ENCODE measurements at regions not wholly inside any gene's neighbourhood (a gene's known extent, or its start where the extent isn't known, plus 50 kb on each side); places are given as distances from the start of the nearest gene placed in this dataset.

- no peak for TF ChIP-seq POLR2A (IDR thresholded peaks at IDR 0.05)
- TF ChIP-seq EP300 (IDR thresholded peaks at IDR 0.05), result no peak
- no peak for TF ChIP-seq CTCF (IDR thresholded peaks at IDR 0.05)
- TF ChIP-seq POLR2AphosphoS5 (IDR thresholded peaks at IDR 0.05), result no peak
- H3K36me3 ChIP-seq, result no peaks in the 10 kb centered on the region
- no peak overlapping the region for H3K27ac ChIP-seq
- WGBS, 2 donors (ENCODE audit: low coverage in 1 of 2), result 43 to 64% methylated on average over 1 to 3 of the region's 3 CpGs
- no peaks in the 10 kb centered on the region for H3K27me3 ChIP-seq
- H3K4me1 ChIP-seq, result peaks cover 0 to 18% (median 3%) of the 10 kb centered on the region in 3 donors
- ATAC-seq, result no peak
- no peak overlapping the region for H3K4me3 ChIP-seq
- no peaks in the 10 kb centered on the region for H3K9me3 ChIP-seq
These were observed 149.2 kb upstream of the NCKAP5 start for GRCh38 chr2:133717497-133717896.

DNA sequence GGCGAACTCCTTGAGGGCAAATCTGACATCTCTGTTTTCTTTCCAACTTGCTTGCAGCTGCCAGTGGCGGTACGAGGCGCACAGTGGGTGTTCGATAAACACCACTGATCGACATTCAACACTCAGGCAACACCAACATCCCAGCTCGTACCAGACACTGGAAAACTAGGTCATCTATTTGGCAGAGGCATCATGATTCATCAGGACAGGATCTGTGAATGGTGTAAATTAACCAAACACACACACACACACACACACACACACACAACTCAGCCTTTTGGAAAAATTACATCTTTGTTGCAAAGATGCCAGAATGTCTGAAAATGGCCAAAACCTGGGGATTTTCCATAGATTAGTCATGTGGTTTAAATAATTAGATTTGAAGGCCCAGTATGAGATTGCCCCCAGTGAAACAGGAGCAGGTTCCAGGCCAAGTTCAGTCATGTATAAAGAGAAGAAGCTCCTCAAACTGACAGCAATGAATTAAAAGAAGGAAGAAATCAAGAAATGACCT is 150.5 kb upstream of the NCKAP5 start:
- 47% methylated on average over 3 of the region's 7 CpGs for WGBS, 2 donors (ENCODE audit: low coverage in 1 of 2)
- Histone ChIP-seq H3K4me1 (peaks cover 0 to 18% (median 3%) of the 10 kb centered on the region in 3 donors), H3K4me3 (no peak overlapping the region), H3K27ac (no peak overlapping the region), H3K27me3 (no peaks in the 10 kb centered on the region), H3K36me3 (no peaks in the 10 kb centered on the region), H3K9me3 (no peaks in the 10 kb centered on the region)
- TF ChIP-seq POLR2A (IDR thresholded peaks at IDR 0.05) (no peak), CTCF (IDR thresholded peaks at IDR 0.05) (no peak), POLR2AphosphoS5 (IDR thresholded peaks at IDR 0.05) (no peak), EP300 (IDR thresholded peaks at IDR 0.05) (no peak)
- no peak for ATAC-seq

GRCh38 chr2:133720429-133720828 is 152.2 kb upstream of the NCKAP5 start:
- Histone ChIP-seq H3K4me1 (peaks cover 0 to 18% (median 3%) of the 10 kb centered on the region in 3 donors), H3K27me3 (no peaks in the 10 kb centered on the region), H3K36me3 (no peaks in the 10 kb centered on the region), H3K27ac (peak overlapping the region in 1 of 4 donors; percentile 66), H3K4me3 (no peak overlapping the region), H3K9me3 (no peaks in the 10 kb centered on the region)
- WGBS, 2 donors (ENCODE audit: low coverage in 1 of 2), result 67 to 93% methylated on average over 1 to 2 of the region's 2 CpGs
- ATAC-seq, result no peak
- TF ChIP-seq POLR2AphosphoS5 (IDR thresholded peaks at IDR 0.05) (no peak), EP300 (IDR thresholded peaks at IDR 0.05) (no peak), POLR2A (IDR thresholded peaks at IDR 0.05) (no peak), CTCF (IDR thresholded peaks at IDR 0.05) (no peak)

DNA sequence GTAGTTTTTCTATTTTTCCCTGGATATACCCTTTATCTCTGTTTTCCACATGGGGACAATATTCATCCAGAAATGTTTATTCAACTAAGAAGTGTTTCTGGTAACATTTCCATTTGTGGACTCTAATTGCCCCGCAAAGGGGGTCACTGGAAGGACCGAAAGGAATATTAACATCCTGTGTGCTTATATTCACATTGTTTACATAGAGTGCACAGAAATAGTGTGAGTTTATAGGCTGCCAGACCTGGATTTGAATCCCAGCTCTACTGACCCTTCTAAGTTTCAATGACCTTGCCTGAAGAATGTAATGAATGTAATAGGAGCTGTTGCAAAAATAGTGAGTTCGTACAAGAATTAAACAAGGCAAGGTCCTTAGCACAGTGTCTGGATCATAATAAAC is 152.9 kb upstream of the NCKAP5 start:
- H3K27ac ChIP-seq, result peak overlapping the region in 3 of 4 donors; percentile 48 to 66 (median 56)
- TF ChIP-seq EP300 (IDR thresholded peaks at IDR 0.05), result no peak
- no peak for TF ChIP-seq POLR2AphosphoS5 (IDR thresholded peaks at IDR 0.05)
- no peak for TF ChIP-seq POLR2A (IDR thresholded peaks at IDR 0.05)
- no peak for TF ChIP-seq CTCF (IDR thresholded peaks at IDR 0.05)
- peaks cover 0 to 18% (median 3%) of the 10 kb centered on the region in 3 donors for H3K4me1 ChIP-seq
- no peaks in the 10 kb centered on the region for H3K27me3 ChIP-seq
- 18 to 33% methylated on average over 1 to 3 of the region's 3 CpGs for WGBS, 2 donors (ENCODE audit: low coverage in 1 of 2)
- ATAC-seq, result no peak
- H3K4me3 ChIP-seq, result no peak overlapping the region
- no peaks in the 10 kb centered on the region for H3K9me3 ChIP-seq
- no peaks in the 10 kb centered on the region for H3K36me3 ChIP-seq

GRCh38 chr2:133723133-133723532 is 154.9 kb upstream of the NCKAP5 start:
- no peak overlapping the region for H3K4me3 ChIP-seq
- H3K36me3 ChIP-seq, result no peaks in the 10 kb centered on the region
- H3K4me1 ChIP-seq, result peaks cover 0 to 18% (median 3%) of the 10 kb centered on the region in 3 donors
- 89 to 100% methylated on average over 3 of the region's 3 CpGs for WGBS, 2 donors (ENCODE audit: low coverage in 1 of 2)
- no peaks in the 10 kb centered on the region for H3K9me3 ChIP-seq
- H3K27ac ChIP-seq, result no peak overlapping the region
- no peak for ATAC-seq
- no peak for TF ChIP-seq POLR2A (IDR thresholded peaks at IDR 0.05)
- no peak for TF ChIP-seq POLR2AphosphoS5 (IDR thresholded peaks at IDR 0.05)
- TF ChIP-seq CTCF (IDR thresholded peaks at IDR 0.05), result no peak
- no peak for TF ChIP-seq EP300 (IDR thresholded peaks at IDR 0.05)
- no peaks in the 10 kb centered on the region for H3K27me3 ChIP-seq

All from gastroesophageal sphincter (tissue), 4 donors.